ENCODE measurements at regions not wholly inside any gene's neighbourhood (a gene's known extent, or its start where the extent isn't known, plus 50 kb on each side); places are given as distances from the start of the nearest gene placed in this dataset. TPM values are rescaled to one million over a fixed set of nuclear protein-coding genes. Genes with fewer than 3 reads are reported as not detected.

Small RNA genes in the stretch of these regions (microRNA-seq; reads per million reads assigned to microRNA genes)
- gene MIR6859-1 = not detected
- gene MIR6859-2 = not detected
